ENCODE measurements at regions not wholly inside any gene's neighbourhood (a gene's known extent, or its start where the extent isn't known, plus 50 kb on each side); places are given as distances from the start of the nearest gene placed in this dataset.
A peak's percentile ranks its signal among the peaks of the same experiment; 100 is the strongest.
"Not testable (repeated sequence)": the region's sequence is repeated elsewhere in the genome, so short reads cannot be mapped to it uniquely, and the experiment has no call there.

GRCh38 chr10:109757670-109758069, 165.6 kb downstream of the XPNPEP1 start:
- peak; percentile 9 to 22 for TF ChIP-seq CTCF (conservative IDR thresholded peaks at IDR 0.05 in 1 of 2, IDR thresholded peaks at IDR 0.05 in 1 of 2; ENCODE audit: extremely low read depth in 1 of 2, insufficient read depth in 1 of 2, low read depth in 1 of 2, low read length in 2 of 2)
- not testable (repeated sequence) for TF ChIP-seq EZH2 (IDR thresholded peaks at IDR 0.05; ENCODE audit: borderline replicate concordance, low read length)
